ENCODE measurements at regions not wholly inside any gene's neighbourhood (a gene's known extent, or its start where the extent isn't known, plus 50 kb on each side); places are given as distances from the start of the nearest gene placed in this dataset.

GRCh38 chr13:103517066-103517767 lies 451.0 kb upstream of the SLC10A2 start:
- TF ChIP-seq CTCF (IDR thresholded peaks at IDR 0.05; ENCODE audit: low read depth, low read length), result no peak
- no peak for TF ChIP-seq EZH2phosphoT487 (IDR thresholded peaks at IDR 0.05; ENCODE audit: low read depth)

Data from OCI-LY3 (cell line).